WTC11 (cell line): ENCODE measurements at regions not wholly inside any gene's neighbourhood (a gene's known extent, or its start where the extent isn't known, plus 50 kb on each side); places are given as distances from the start of the nearest gene placed in this dataset.

Source experiments
- CTCF ChIP-seq: fragments of 200-600 bp; IDR thresholded peaks from 2 replicates; pipeline ENCODE4 v1.8.0; 2022; ENCODE audit warnings: antibody characterized with exemption
- FOXP4 ChIP-seq: sonication (generic); formaldehyde crosslinking; IDR thresholded peaks from 2 replicates; pipeline ENCODE4 v1.8.0; 2022; ENCODE audit warnings: mild to moderate bottlenecking, missing genetic modification reagents
- MXD4 ChIP-seq: fragments of 250-450 bp; sonication (Bioruptor Pico); IDR thresholded peaks from 2 replicates; pipeline ENCODE4 v1.8.0; 2021; ENCODE audit warnings: mild to moderate bottlenecking, moderate library complexity, borderline replicate concordance
- MYBL2 ChIP-seq: sonication (generic); formaldehyde crosslinking; IDR thresholded peaks from 2 replicates; pipeline ENCODE4 v1.8.1; 2023; ENCODE audit warnings: mild to moderate bottlenecking, moderate library complexity, missing genetic modification reagents
- SMAD3 ChIP-seq: sonication (generic); formaldehyde crosslinking; IDR thresholded peaks from 2 replicates; pipeline ENCODE4 v1.8.0; 2022; ENCODE audit warnings: missing genetic modification reagents, mild to moderate bottlenecking, borderline replicate concordance
- TEAD1 ChIP-seq: sonication (generic); formaldehyde crosslinking; IDR thresholded peaks from 2 replicates; pipeline ENCODE4 v1.8.0; 2022; ENCODE audit warnings: mild to moderate bottlenecking, missing genetic modification reagents
- TEAD4 ChIP-seq: sonication (generic); formaldehyde crosslinking; IDR thresholded peaks from 2 replicates; pipeline ENCODE4 v1.8.0; 2022; ENCODE audit warnings: mild to moderate bottlenecking, missing genetic modification reagents
- ZNF138 ChIP-seq: sonication (generic); formaldehyde crosslinking; conservative IDR thresholded peaks from 2 replicates; pipeline ENCODE4 v1.8.1; 2022; ENCODE audit warnings: mild to moderate bottlenecking, moderate library complexity, missing genetic modification reagents
- ZNF219 ChIP-seq: sonication (generic); formaldehyde crosslinking; IDR thresholded peaks from 2 replicates; pipeline ENCODE4 v1.8.0; 2023; ENCODE audit warnings: missing genetic modification reagents, mild to moderate bottlenecking, borderline replicate concordance
- ZNF396 ChIP-seq: fragments of 250-450 bp; sonication (Bioruptor Pico); IDR thresholded peaks from 2 replicates; pipeline ENCODE4 v1.8.0; 2021; ENCODE audit warnings: mild to moderate bottlenecking, moderate library complexity, borderline replicate concordance
- TF ChIP-seq, protein P1 (sequence below): sonication (generic); formaldehyde crosslinking; conservative IDR thresholded peaks from 2 replicates; pipeline ENCODE4 v1.8.1; 2023; ENCODE audit warnings: mild to moderate bottlenecking, low read depth, missing genetic modification reagents, moderate library complexity
- TF ChIP-seq, protein P2 (sequence below): sonication (generic); formaldehyde crosslinking; IDR thresholded peaks from 2 replicates; pipeline ENCODE4 v1.8.0; 2022; ENCODE audit warnings: mild to moderate bottlenecking, missing genetic modification reagents
- TF ChIP-seq, protein P3 (sequence below): sonication (generic); formaldehyde crosslinking; IDR thresholded peaks from 2 replicates; pipeline ENCODE4 v1.8.1; 2023; ENCODE audit warnings: mild to moderate bottlenecking, moderate library complexity, missing genetic modification reagents

DNA sequence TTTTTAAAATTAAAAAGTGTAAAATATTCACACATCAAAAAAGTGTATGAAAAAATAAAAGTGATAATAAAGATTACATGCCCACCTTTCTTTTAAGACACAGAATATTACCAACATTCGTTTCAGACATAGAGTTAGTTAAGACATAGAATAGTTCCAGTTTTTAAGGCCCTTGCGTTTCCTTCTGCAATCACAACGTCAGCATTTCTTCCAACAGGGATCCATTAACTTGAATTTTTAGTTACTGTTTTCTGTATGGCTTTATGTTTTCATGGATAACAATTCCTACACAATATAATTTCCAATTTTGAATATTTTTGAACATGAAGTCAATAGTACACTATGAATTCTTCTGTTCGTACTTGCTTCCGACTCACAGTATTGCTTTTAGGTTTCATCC lies 170.8 kb upstream of the C11orf87 start:
- TF ChIP-seq CTCF (no peak), ZNF138 (no peak), MXD4 (CRISPR knock-in tag) (no peak), ZNF396 (CRISPR knock-in tag) (no peak), TEAD1 (CRISPR knock-in tag) (no peak), SMAD3 (CRISPR knock-in tag) (no peak), ZNF219 (CRISPR knock-in tag) (no peak), MYBL2 (CRISPR knock-in tag) (no peak), TEAD4 (no peak), FOXP4 (no peak)
- TF ChIP-seq, protein P1, sequence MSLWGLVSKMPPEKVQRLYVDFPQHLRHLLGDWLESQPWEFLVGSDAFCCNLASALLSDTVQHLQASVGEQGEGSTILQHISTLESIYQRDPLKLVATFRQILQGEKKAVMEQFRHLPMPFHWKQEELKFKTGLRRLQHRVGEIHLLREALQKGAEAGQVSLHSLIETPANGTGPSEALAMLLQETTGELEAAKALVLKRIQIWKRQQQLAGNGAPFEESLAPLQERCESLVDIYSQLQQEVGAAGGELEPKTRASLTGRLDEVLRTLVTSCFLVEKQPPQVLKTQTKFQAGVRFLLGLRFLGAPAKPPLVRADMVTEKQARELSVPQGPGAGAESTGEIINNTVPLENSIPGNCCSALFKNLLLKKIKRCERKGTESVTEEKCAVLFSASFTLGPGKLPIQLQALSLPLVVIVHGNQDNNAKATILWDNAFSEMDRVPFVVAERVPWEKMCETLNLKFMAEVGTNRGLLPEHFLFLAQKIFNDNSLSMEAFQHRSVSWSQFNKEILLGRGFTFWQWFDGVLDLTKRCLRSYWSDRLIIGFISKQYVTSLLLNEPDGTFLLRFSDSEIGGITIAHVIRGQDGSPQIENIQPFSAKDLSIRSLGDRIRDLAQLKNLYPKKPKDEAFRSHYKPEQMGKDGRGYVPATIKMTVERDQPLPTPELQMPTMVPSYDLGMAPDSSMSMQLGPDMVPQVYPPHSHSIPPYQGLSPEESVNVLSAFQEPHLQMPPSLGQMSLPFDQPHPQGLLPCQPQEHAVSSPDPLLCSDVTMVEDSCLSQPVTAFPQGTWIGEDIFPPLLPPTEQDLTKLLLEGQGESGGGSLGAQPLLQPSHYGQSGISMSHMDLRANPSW (CRISPR knock-in tag), result no peak
- TF ChIP-seq, protein P2, sequence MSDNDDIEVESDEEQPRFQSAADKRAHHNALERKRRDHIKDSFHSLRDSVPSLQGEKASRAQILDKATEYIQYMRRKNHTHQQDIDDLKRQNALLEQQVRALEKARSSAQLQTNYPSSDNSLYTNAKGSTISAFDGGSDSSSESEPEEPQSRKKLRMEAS, result no peak
- TF ChIP-seq, protein P3, sequence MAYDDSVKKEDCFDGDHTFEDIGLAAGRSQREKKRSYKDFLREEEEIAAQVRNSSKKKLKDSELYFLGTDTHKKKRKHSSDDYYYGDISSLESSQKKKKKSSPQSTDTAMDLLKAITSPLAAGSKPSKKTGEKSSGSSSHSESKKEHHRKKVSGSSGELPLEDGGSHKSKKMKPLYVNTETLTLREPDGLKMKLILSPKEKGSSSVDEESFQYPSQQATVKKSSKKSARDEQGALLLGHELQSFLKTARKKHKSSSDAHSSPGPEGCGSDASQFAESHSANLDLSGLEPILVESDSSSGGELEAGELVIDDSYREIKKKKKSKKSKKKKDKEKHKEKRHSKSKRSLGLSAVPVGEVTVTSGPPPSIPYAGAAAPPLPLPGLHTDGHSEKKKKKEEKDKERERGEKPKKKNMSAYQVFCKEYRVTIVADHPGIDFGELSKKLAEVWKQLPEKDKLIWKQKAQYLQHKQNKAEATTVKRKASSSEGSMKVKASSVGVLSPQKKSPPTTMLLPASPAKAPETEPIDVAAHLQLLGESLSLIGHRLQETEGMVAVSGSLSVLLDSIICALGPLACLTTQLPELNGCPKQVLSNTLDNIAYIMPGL (CRISPR knock-in tag), result no peak
